CD14-positive monocyte (primary cell): ENCODE measurements at regions not wholly inside any gene's neighbourhood (a gene's known extent, or its start where the extent isn't known, plus 50 kb on each side); places are given as distances from the start of the nearest gene placed in this dataset.

Experiments
- DNase-seq, 3 donors: peaks; one replicate each; pipeline ENCODE4 v3.0.0-alpha.2; 2011 to 2022
- H2AFZ ChIP-seq: 2 replicates; pipeline ENCODE4 v1.6.0; 2012; ENCODE audit warnings: mild to moderate bottlenecking, low read depth, low read length, inconsistent platforms; ENCODE audit not compliant: insufficient read depth, poor library complexity, severe bottlenecking
- H3K27ac ChIP-seq, 2 donors: 1 replicate in 1 of 2; 2 replicates in 1 of 2; pipeline ENCODE4 v1.5.1; 2012 to 2013; ENCODE audit warnings: low read length in 2 of 2, control low read depth in 1 of 2, inconsistent platforms in 1 of 2, low read depth in 1 of 2, mild to moderate bottlenecking in 1 of 2
- H3K27me3 ChIP-seq, 2 donors: one replicate each; pipeline versions ENCODE4 v1.6.0 to v1.6.1; 2011 to 2013; ENCODE audit warnings: low read length in 2 of 2; ENCODE audit not compliant: control insufficient read depth in 2 of 2, insufficient read depth in 2 of 2
- H3K36me3 ChIP-seq, 2 donors: replicated peaks in 1 of 2; 1 replicate in 1 of 2; 2 replicates in 1 of 2; pipeline versions ENCODE4 v1.5.1 to v1.6.1; 2012 to 2013; ENCODE audit warnings: low read length in 2 of 2, control low read depth in 1 of 2, inconsistent platforms in 1 of 2, mild to moderate bottlenecking in 1 of 2; ENCODE audit not compliant: insufficient read depth in 2 of 2, control insufficient read depth in 1 of 2
- H3K4me1 ChIP-seq, 2 donors: 1 replicate in 1 of 2; 2 replicates in 1 of 2; pipeline versions ENCODE4 v1.5.1 to v1.6.1; 2012 to 2013; ENCODE audit warnings: low read length in 2 of 2, control low read depth in 1 of 2, inconsistent platforms in 1 of 2, mild to moderate bottlenecking in 1 of 2, moderate library complexity in 1 of 2; ENCODE audit not compliant: insufficient read depth in 2 of 2, control insufficient read depth in 1 of 2
- H3K4me2 ChIP-seq: replicated peaks from 2 replicates; pipeline ENCODE3; 2012; ENCODE audit warnings: low read length, moderate library complexity, mild to moderate bottlenecking; ENCODE audit not compliant: poor library complexity, severe bottlenecking; ENCODE audit errors: extremely low read depth
- H3K4me3 ChIP-seq, 3 experiments: fragments of 200-600 bp in 1 of 3; sonication (generic) in 1 of 3; replicated peaks in 1 of 3; 1 replicate in 2 of 3; 2 replicates in 1 of 3; pipeline ENCODE4 v1.5.1; 2011 to 2013; ENCODE audit warnings: low read length in 3 of 3, mild to moderate bottlenecking in 3 of 3, control low read depth in 2 of 3, low read depth in 2 of 3, inconsistent platforms in 1 of 3, moderate library complexity in 1 of 3
- H3K79me2 ChIP-seq: 2 replicates; pipeline ENCODE4 v1.6.0; 2012; ENCODE audit warnings: mild to moderate bottlenecking, control low read depth, inconsistent platforms, low read length, moderate library complexity; ENCODE audit not compliant: insufficient read depth
- H3K9ac ChIP-seq: 2 replicates; pipeline ENCODE4 v1.6.0; 2017; ENCODE audit warnings: low read length, mild to moderate bottlenecking; ENCODE audit not compliant: insufficient read depth, poor library complexity, severe bottlenecking
- H3K9me3 ChIP-seq, 2 donors: replicated peaks in 1 of 2; 1 replicate in 1 of 2; 2 replicates in 1 of 2; pipeline versions ENCODE4 v1.5.1 to v1.6.1; 2012 to 2013; ENCODE audit warnings: low read length in 2 of 2, control low read depth in 1 of 2; ENCODE audit not compliant: control insufficient read depth in 1 of 2, insufficient read depth in 1 of 2
- H4K20me1 ChIP-seq: 2 replicates; pipeline ENCODE4 v1.6.0; 2012; ENCODE audit warnings: mild to moderate bottlenecking, low read length, control low read depth, moderate library complexity; ENCODE audit not compliant: insufficient read depth
- H3K27ac Mint-ChIP-seq, 7 donors: one replicate each; pipeline ENCODE4 v1.8.0; 2020; ENCODE audit warnings: mild to moderate bottlenecking in 7 of 7, mixed read lengths in 7 of 7, moderate library complexity in 6 of 7, inconsistent platforms in 2 of 7
- H3K27me3 Mint-ChIP-seq, 3 donors: one replicate each; pipeline ENCODE4 v1.8.0; 2021 to 2022; ENCODE audit warnings: low read depth in 3 of 3, mild to moderate bottlenecking in 3 of 3, mixed read lengths in 3 of 3, moderate library complexity in 3 of 3, inconsistent platforms in 1 of 3
- H3K36me3 Mint-ChIP-seq, 2 donors: one replicate each; pipeline ENCODE4 v1.8.0; 2020; ENCODE audit warnings: mixed read lengths in 2 of 2, inconsistent platforms in 1 of 2, mild to moderate bottlenecking in 1 of 2
- H3K4me1 Mint-ChIP-seq: one replicate; pipeline ENCODE4 v1.8.0; 2020; ENCODE audit warnings: mild to moderate bottlenecking, mixed read lengths
- H3K4me3 Mint-ChIP-seq, 2 donors: one replicate each; pipeline ENCODE4 v1.8.0; 2020; ENCODE audit warnings: mild to moderate bottlenecking in 2 of 2, mixed read lengths in 2 of 2, moderate library complexity in 1 of 2
- H3K9me3 Mint-ChIP-seq, 7 donors: one replicate each; pipeline ENCODE4 v1.8.0; 2020 to 2022; ENCODE audit warnings: mixed read lengths in 7 of 7, mild to moderate bottlenecking in 6 of 7, moderate library complexity in 6 of 7, inconsistent platforms in 2 of 7
- CTCF ChIP-seq: fragments of 200-600 bp; IDR thresholded peaks from one replicate; pipeline ENCODE4 v1.8.0; 2022; ENCODE audit warnings: antibody characterized with exemption, mild to moderate bottlenecking
- WGBS: methylation state at CpG from one replicate; pipeline ENCODE4 v1.1.5; 2013; ENCODE audit warnings: missing lambda C conversion rate; ENCODE audit not compliant: insufficient coverage; 5-methylcytosine and 5-hydroxymethylcytosine counted together
- intact Hi-C, 2 donors: fragments of 100-400 bp; cut with micrococcal nuclease; formaldehyde crosslinking; loops; one replicate each; pipeline versions ENCODE4 v1.15.0 to v1.15.1; 2023

GRCh38 chr3:98697225-98697624 lies 65.9 kb upstream of the ST3GAL6 start:
- H3K36me3 Mint-ChIP-seq = no peaks in the 10 kb centered on the region
- no peak overlapping the region for H3K4me2 ChIP-seq
- no peaks in the 10 kb centered on the region for H4K20me1 ChIP-seq
- DNase-seq = no peak
- no peak overlapping the region for H3K4me3 ChIP-seq
- no peak overlapping the region for H3K27ac ChIP-seq
- H3K79me2 ChIP-seq = no peaks in the 10 kb centered on the region
- H3K9ac ChIP-seq = no peak overlapping the region
- H3K4me1 ChIP-seq = peaks cover 0 to 13% of the 10 kb centered on the region in 2 donors
- H3K27ac Mint-ChIP-seq = no peak overlapping the region
- no peak overlapping the region for H2AFZ ChIP-seq
- intact Hi-C loops = loop anchor here in 1 of 2 donors (10.0 kb wide), 1 partner anchor 68 kb away; the partner anchor contains the start of gene ST3GAL6
- TF ChIP-seq CTCF = no peak
- H3K9me3 ChIP-seq = no peaks in the 10 kb centered on the region
- no peaks in the 10 kb centered on the region for H3K9me3 Mint-ChIP-seq
- no CpG with 5 or more reads among the region's 2 CpGs for WGBS
- peaks cover 0 to 2% (median 2%) of the 10 kb centered on the region in 3 donors for H3K27me3 Mint-ChIP-seq
- H3K4me1 Mint-ChIP-seq = no peaks in the 10 kb centered on the region
- no peak overlapping the region for H3K4me3 Mint-ChIP-seq
- no peaks in the 10 kb centered on the region for H3K36me3 ChIP-seq
- no peaks in the 10 kb centered on the region for H3K27me3 ChIP-seq

GRCh38 chr3:98699132-98699531 lies 64.0 kb upstream of the ST3GAL6 start:
- no peaks in the 10 kb centered on the region for H3K36me3 ChIP-seq
- H3K4me1 ChIP-seq = peaks cover 4 to 9% of the 10 kb centered on the region in 2 donors
- H3K27ac Mint-ChIP-seq = no peak overlapping the region
- H3K79me2 ChIP-seq = no peaks in the 10 kb centered on the region
- H4K20me1 ChIP-seq = no peaks in the 10 kb centered on the region
- H3K9ac ChIP-seq = no peak overlapping the region
- no peak for TF ChIP-seq CTCF
- no peak overlapping the region for H2AFZ ChIP-seq
- H3K27me3 Mint-ChIP-seq = peaks cover 0 to 2% (median 2%) of the 10 kb centered on the region in 3 donors
- H3K27me3 ChIP-seq = no peaks in the 10 kb centered on the region
- H3K4me1 Mint-ChIP-seq = peaks cover 8% of the 10 kb centered on the region
- H3K4me3 Mint-ChIP-seq = no peak overlapping the region
- H3K4me2 ChIP-seq = no peak overlapping the region
- no peaks in the 10 kb centered on the region for H3K9me3 ChIP-seq
- no peaks in the 10 kb centered on the region for H3K36me3 Mint-ChIP-seq
- 100% methylated on average over 1 of the region's 2 CpGs for WGBS
- DNase-seq = no peak
- H3K27ac ChIP-seq = no peak overlapping the region
- no peak overlapping the region for H3K4me3 ChIP-seq
- H3K9me3 Mint-ChIP-seq = peaks cover 0 to 2% (median 0%) of the 10 kb centered on the region in 7 donors
- intact Hi-C loops = loop anchor here in 1 of 2 donors (10.0 kb wide), 1 partner anchor 66 kb away; the partner anchor contains the start of gene ST3GAL6
